ENCODE measurements at regions not wholly inside any gene's neighbourhood (a gene's known extent, or its start where the extent isn't known, plus 50 kb on each side); places are given as distances from the start of the nearest gene placed in this dataset.

GRCh38 chr10:44164251-44164956 is 220.5 kb downstream of the CXCL12 start:
- POLR2A ChIA-PET = no interaction called here
- TF ChIP-seq CTCF (IDR thresholded peaks at IDR 0.05) = no peak
- H3K4me3 Mint-ChIP-seq = no peak overlapping the region
- CTCF ChIA-PET = no interaction called here
- no peaks in the 10 kb centered on the region for H3K27me3 Mint-ChIP-seq
- H3K9me3 Mint-ChIP-seq = no peaks in the 10 kb centered on the region
- no peak for ATAC-seq (ENCODE audit: low read depth)
- DNase-seq = no peak
- H3K4me1 Mint-ChIP-seq = no peaks in the 10 kb centered on the region
- H3K36me3 Mint-ChIP-seq (ENCODE audit: low read depth) = no peaks in the 10 kb centered on the region
- no peak overlapping the region for H3K27ac Mint-ChIP-seq
- intact Hi-C loops (cut with micrococcal nuclease) = no loop called here

GRCh38 chr10:44161184-44161583 is 223.7 kb downstream of the CXCL12 start:
- DNase-seq (no peak), ATAC-seq (ENCODE audit: low read depth) (no peak)
- no peak for TF ChIP-seq CTCF (IDR thresholded peaks at IDR 0.05)
- H3K4me1 Mint-ChIP-seq = no peaks in the 10 kb centered on the region
- CTCF ChIA-PET = no interaction called here
- H3K9me3 Mint-ChIP-seq = peaks cover 2% of the 10 kb centered on the region
- H3K27me3 Mint-ChIP-seq = no peaks in the 10 kb centered on the region
- POLR2A ChIA-PET = no interaction called here
- H3K4me3 Mint-ChIP-seq = no peak overlapping the region
- H3K27ac Mint-ChIP-seq = no peak overlapping the region
- H3K36me3 Mint-ChIP-seq (ENCODE audit: low read depth) = no peaks in the 10 kb centered on the region
- intact Hi-C loops (cut with micrococcal nuclease) = no loop called here

GRCh38 chr10:44157574-44157973 is 227.3 kb downstream of the CXCL12 start:
- Mint-ChIP-seq H3K27ac (no peak overlapping the region), H3K9me3 (peaks cover 2% of the 10 kb centered on the region), H3K27me3 (no peaks in the 10 kb centered on the region), H3K36me3 (ENCODE audit: low read depth) (no peaks in the 10 kb centered on the region), H3K4me3 (no peak overlapping the region), H3K4me1 (no peaks in the 10 kb centered on the region)
- ATAC-seq (ENCODE audit: low read depth) = no peak
- ChIA-PET CTCF (no interaction called here), POLR2A (no interaction called here)
- intact Hi-C loops (cut with micrococcal nuclease) = no loop called here
- no peak for DNase-seq
- no peak for TF ChIP-seq CTCF (IDR thresholded peaks at IDR 0.05)

- H3K4me1 Mint-ChIP-seq = no peaks in the 10 kb centered on the region
- no peaks in the 10 kb centered on the region for H3K27me3 Mint-ChIP-seq
- H3K27ac Mint-ChIP-seq = no peak overlapping the region
- no peak for TF ChIP-seq CTCF (IDR thresholded peaks at IDR 0.05)
- POLR2A ChIA-PET = no interaction called here
- H3K4me3 Mint-ChIP-seq = no peak overlapping the region
- CTCF ChIA-PET = no interaction called here
- no peak for ATAC-seq (ENCODE audit: low read depth)
- H3K9me3 Mint-ChIP-seq = peaks cover 8% of the 10 kb centered on the region
- intact Hi-C loops (cut with micrococcal nuclease) = no loop called here
- no peaks in the 10 kb centered on the region for H3K36me3 Mint-ChIP-seq (ENCODE audit: low read depth)
- no peak for DNase-seq
Measured at GRCh38 chr10:44154956-44155355, 229.9 kb downstream of the CXCL12 start.

- Mint-ChIP-seq H3K27ac (no peak overlapping the region), H3K9me3 (peaks cover 8% of the 10 kb centered on the region), H3K36me3 (ENCODE audit: low read depth) (no peaks in the 10 kb centered on the region), H3K4me1 (no peaks in the 10 kb centered on the region), H3K27me3 (no peaks in the 10 kb centered on the region), H3K4me3 (no peak overlapping the region)
- intact Hi-C loops (cut with micrococcal nuclease) = no loop called here
- ATAC-seq (ENCODE audit: low read depth) (no peak), DNase-seq (no peak)
- TF ChIP-seq CTCF (IDR thresholded peaks at IDR 0.05) = no peak
- ChIA-PET CTCF (no interaction called here), POLR2A (no interaction called here)
Measured at GRCh38 chr10:44153918-44154670, 230.8 kb downstream of the CXCL12 start.
